ENCODE measurements at regions not wholly inside any gene's neighbourhood (a gene's known extent, or its start where the extent isn't known, plus 50 kb on each side); places are given as distances from the start of the nearest gene placed in this dataset.

GRCh38 chr9:3118081-3118480, 274.2 kb upstream of the PUM3 start:
- peaks cover 9% of the 10 kb centered on the region for H3K27me3 ChIP-seq (ENCODE audit: insufficient read depth, low read length)
- ATAC-seq = no peak
- no peak for DNase-seq (ENCODE audit: low read depth, low spot score)
- H3K4me1 ChIP-seq (ENCODE audit: control insufficient read depth in 1 of 2, insufficient read depth in 2 of 2, low read length in 2 of 2) = no peaks in the 10 kb centered on the region
- no peaks in the 10 kb centered on the region for H3K79me2 ChIP-seq (ENCODE audit: insufficient read depth, low read length)
- H3K27ac ChIP-seq (ENCODE audit: low read depth, low read length) = no peak overlapping the region
- TF ChIP-seq ZNF274 (IDR thresholded peaks at IDR 0.05; ENCODE audit: low read depth, low read length) (no peak), CBX3 (IDR thresholded peaks at IDR 0.05; ENCODE audit: low read depth) (no peak), EZH2 (IDR thresholded peaks at IDR 0.05) (no peak), YY1 (IDR thresholded peaks at IDR 0.05; ENCODE audit: extremely low read depth, insufficient replicate concordance, low read depth, low read length) (no peak), REST (IDR thresholded peaks at IDR 0.05; ENCODE audit: low read depth) (no peak), ELF1 (IDR thresholded peaks at IDR 0.05; ENCODE audit: borderline replicate concordance, low read depth) (no peak), POLR2AphosphoS5 (IDR thresholded peaks at IDR 0.05; ENCODE audit: low read depth, low read length) (no peak), JUND (IDR thresholded peaks at IDR 0.05) (no peak), POLR2A (IDR thresholded peaks at IDR 0.05; ENCODE audit: borderline replicate concordance, extremely low read depth, insufficient read depth, insufficient read length) (no peak), EZH2phosphoT487 (IDR thresholded peaks at IDR 0.05; ENCODE audit: borderline replicate concordance) (no peak), MAX (IDR thresholded peaks at IDR 0.05) (no peak), RAD21 (IDR thresholded peaks at IDR 0.05; ENCODE audit: low read depth) (no peak), CTCF (IDR thresholded peaks at IDR 0.05 in 2 of 3, conservative IDR thresholded peaks at IDR 0.05 in 1 of 3; ENCODE audit: borderline replicate concordance in 1 of 3, insufficient read depth in 1 of 3, low read depth in 2 of 3, low read length in 2 of 3) (no peak), TCF7L2 (IDR thresholded peaks at IDR 0.05; ENCODE audit: borderline replicate concordance, extremely low read depth, insufficient read depth, insufficient read length) (no peak), SP1 (IDR thresholded peaks at IDR 0.05; ENCODE audit: low read depth) (no peak), ZBTB33 (IDR thresholded peaks at IDR 0.05; ENCODE audit: extremely low read depth, insufficient replicate concordance, low read length) (no peak)
- H4K20me1 ChIP-seq (ENCODE audit: insufficient read depth) = no peaks in the 10 kb centered on the region
- no peak overlapping the region for H2AFZ ChIP-seq (ENCODE audit: low read depth, low read length, poor library complexity, severe bottlenecking)
- H3K9ac ChIP-seq (ENCODE audit: low read length) = no peak overlapping the region
- H3K4me3 ChIP-seq (replicated peaks in 1 of 2; ENCODE audit: low read depth in 1 of 2, low read length in 2 of 2) = no peak overlapping the region
- ChIA-PET POLR2A (no interaction called here), RAD21 (ENCODE audit: low non-redundant PET in 1 of 2, low total read pairs in 2 of 2, uncharacterized antibody in 2 of 2, unreplicated experiment in 2 of 2) (no interaction called here), CTCF (no interaction called here)
- no TSS peak for BruUV-seq (replicated peaks)
- intact Hi-C loops (cut with micrococcal nuclease) = loop anchor here (10.0 kb wide), 1 partner anchor 47 kb away; no protein-coding TSS in a partner anchor
- H3K4me2 ChIP-seq (ENCODE audit: low read length) = no peak overlapping the region
- no peaks in the 10 kb centered on the region for H3K9me2 ChIP-seq (ENCODE audit: insufficient read depth)
- no peaks in the 10 kb centered on the region for H3K36me3 ChIP-seq (ENCODE audit: control insufficient read depth in 1 of 2, insufficient read depth in 2 of 2, low read length in 2 of 2)
- 0 out of 4 replicates have a peak, but pooled peaks cover 0 to 7% of the 10 kb centered on the region in 2 experiments for H3K9me3 ChIP-seq (ENCODE audit: control insufficient read depth in 1 of 2, insufficient read depth in 1 of 2, low read depth in 1 of 2, low read length in 2 of 2)

Measured in HCT116 (cell line).